HEK293 (cell line): ENCODE measurements at regions not wholly inside any gene's neighbourhood (a gene's known extent, or its start where the extent isn't known, plus 50 kb on each side); places are given as distances from the start of the nearest gene placed in this dataset.

Experiments used
- CTCF ChIA-PET: fragments of 350-600 bp; formaldehyde crosslinking; extraction: SDS; loops from one replicate; lab custom pipeline; 2021; ENCODE audit warnings: antibody characterized with exemption; lab: Yijun Ruan, JAX
- POLR2A ChIA-PET: fragments of 300-600 bp; formaldehyde crosslinking; extraction: SDS; loops from one replicate; lab custom pipeline; 2020; ENCODE audit warnings: antibody characterized with exemption, inconsistent platforms; lab: Yijun Ruan, JAX
- H3K27ac ChIP-seq: fragments of 200-500 bp; sonication (Bioruptor generic); 2 replicates; pipeline ENCODE4 v1.5.1; 2014; ENCODE audit warnings: low read depth, low read length, control low read depth, inconsistent platforms; ENCODE audit errors: extremely low read depth
- H3K36me3 ChIP-seq, 2 experiments: fragments of 200-500 bp in 1 of 2; sonication (Bioruptor generic) in 1 of 2; 1 replicate in 1 of 2; 2 replicates in 1 of 2; pipeline ENCODE4 v1.5.1; 2014 to 2017; ENCODE audit warnings: inconsistent platforms in 2 of 2, low read length in 2 of 2; ENCODE audit not compliant: control insufficient read depth in 2 of 2, insufficient read depth in 1 of 2
- H3K4me1 ChIP-seq: fragments of 200-500 bp; sonication (Bioruptor generic); 2 replicates; pipeline ENCODE4 v1.5.1; 2014; ENCODE audit warnings: mild to moderate bottlenecking, low read length, inconsistent platforms; ENCODE audit not compliant: control insufficient read depth, insufficient read depth
- H3K4me3 ChIP-seq: 2 replicates; pipeline ENCODE4 v1.5.1; 2011; ENCODE audit warnings: low read depth, mild to moderate bottlenecking, control low read depth, low read length, moderate library complexity
- H3K9me3 ChIP-seq: fragments of 200-500 bp; sonication (Bioruptor generic); 2 replicates; pipeline ENCODE4 v1.5.1; 2014; ENCODE audit warnings: low read depth, low read length, inconsistent platforms; ENCODE audit not compliant: control insufficient read depth, insufficient read depth
- BCL11B ChIP-seq: fragments of 450-650 bp; formaldehyde crosslinking; IDR thresholded peaks from 2 replicates; pipeline ENCODE4 v1.5.1; 2016; ENCODE audit warnings: low read depth, missing biosample characterization, missing genetic modification characterization
- GFI1B ChIP-seq: fragments of 450-650 bp; formaldehyde crosslinking; IDR thresholded peaks from 2 replicates; pipeline ENCODE4 v1.5.1; 2016; ENCODE audit warnings: missing biosample characterization, missing genetic modification characterization
- PRDM2 ChIP-seq: fragments of 450-650 bp; formaldehyde crosslinking; IDR thresholded peaks from 2 replicates; pipeline ENCODE4 v1.5.1; 2016; ENCODE audit warnings: missing biosample characterization, missing genetic modification characterization, borderline replicate concordance
- PRDM6 ChIP-seq: fragments of 450-650 bp; formaldehyde crosslinking; IDR thresholded peaks from 2 replicates; pipeline ENCODE4 v1.5.1; 2017; ENCODE audit warnings: missing biosample characterization, missing genetic modification characterization
- RBAK ChIP-seq: fragments of 450-650 bp; formaldehyde crosslinking; IDR thresholded peaks from 2 replicates; pipeline ENCODE4 v1.5.1; 2016; ENCODE audit warnings: missing biosample characterization, missing genetic modification characterization
- WT1 ChIP-seq: fragments of 450-650 bp; formaldehyde crosslinking; IDR thresholded peaks from 2 replicates; pipeline ENCODE4 v1.5.1; 2016; ENCODE audit warnings: missing biosample characterization, missing genetic modification characterization
- ZBTB20 ChIP-seq: fragments of 450-650 bp; formaldehyde crosslinking; IDR thresholded peaks from 2 replicates; pipeline ENCODE4 v1.5.1; 2016; ENCODE audit warnings: missing biosample characterization, missing genetic modification characterization
- ZNF221 ChIP-seq: fragments of 450-650 bp; formaldehyde crosslinking; IDR thresholded peaks from 2 replicates; pipeline ENCODE4 v1.5.1; 2017; ENCODE audit warnings: missing biosample characterization, missing genetic modification characterization, borderline replicate concordance
- ZNF24 ChIP-seq: fragments of 450-650 bp; formaldehyde crosslinking; IDR thresholded peaks from 2 replicates; pipeline ENCODE4 v1.5.1; 2016; ENCODE audit warnings: missing biosample characterization, missing genetic modification characterization
- ZNF26 ChIP-seq: fragments of 450-650 bp; formaldehyde crosslinking; IDR thresholded peaks from 2 replicates; pipeline ENCODE4 v1.5.1; 2016; ENCODE audit warnings: missing biosample characterization, missing genetic modification characterization
- ZNF311 ChIP-seq: fragments of 450-650 bp; formaldehyde crosslinking; IDR thresholded peaks from 2 replicates; pipeline ENCODE4 v1.5.1; 2017; ENCODE audit warnings: missing biosample characterization, missing genetic modification characterization, borderline replicate concordance
- ZNF341 ChIP-seq: fragments of 450-650 bp; formaldehyde crosslinking; IDR thresholded peaks from 2 replicates; pipeline ENCODE4; 2016; ENCODE audit warnings: low read depth, missing biosample characterization, missing genetic modification characterization
- ZNF354C ChIP-seq: fragments of 450-650 bp; formaldehyde crosslinking; IDR thresholded peaks from 2 replicates; pipeline ENCODE4 v1.5.1; 2016; ENCODE audit warnings: missing biosample characterization, missing genetic modification characterization, low read depth, borderline replicate concordance
- ZNF449 ChIP-seq: fragments of 450-650 bp; formaldehyde crosslinking; IDR thresholded peaks from 2 replicates; pipeline ENCODE4 v1.5.1; 2017; ENCODE audit warnings: missing biosample characterization, mild to moderate bottlenecking, missing genetic modification characterization, moderate library complexity
- ZNF473 ChIP-seq: fragments of 450-650 bp; formaldehyde crosslinking; IDR thresholded peaks from 2 replicates; pipeline ENCODE4 v1.5.1; 2017; ENCODE audit warnings: missing biosample characterization, missing genetic modification characterization
- ZNF514 ChIP-seq: fragments of 450-650 bp; formaldehyde crosslinking; IDR thresholded peaks from 2 replicates; pipeline ENCODE4 v1.5.1; 2016; ENCODE audit warnings: missing biosample characterization, missing genetic modification characterization
- ZNF521 ChIP-seq: fragments of 450-650 bp; formaldehyde crosslinking; IDR thresholded peaks from 2 replicates; pipeline ENCODE4 v1.5.1; 2017; ENCODE audit warnings: missing biosample characterization, mild to moderate bottlenecking, missing genetic modification characterization
- ZNF530 ChIP-seq: fragments of 450-650 bp; formaldehyde crosslinking; IDR thresholded peaks from 2 replicates; pipeline ENCODE4 v1.5.1; 2016; ENCODE audit warnings: low read depth, missing biosample characterization, missing genetic modification characterization
- ZNF596 ChIP-seq: fragments of 450-650 bp; IDR thresholded peaks from 2 replicates; pipeline ENCODE4 v1.5.0; 2018; ENCODE audit warnings: missing biosample characterization, mild to moderate bottlenecking, missing genetic modification characterization, moderate library complexity
- ZNF658 ChIP-seq: fragments of 450-650 bp; formaldehyde crosslinking; IDR thresholded peaks from 2 replicates; pipeline ENCODE4; 2016; ENCODE audit warnings: missing biosample characterization, missing genetic modification characterization
- ZNF704 ChIP-seq: fragments of 450-650 bp; formaldehyde crosslinking; IDR thresholded peaks from 2 replicates; pipeline ENCODE4 v1.5.1; 2016; ENCODE audit warnings: missing biosample characterization, missing genetic modification characterization
- ZSCAN30 ChIP-seq: fragments of 450-650 bp; IDR thresholded peaks from 2 replicates; pipeline ENCODE4 v1.5.1; 2018; ENCODE audit warnings: missing biosample characterization, mild to moderate bottlenecking, missing genetic modification characterization, moderate library complexity

- Histone ChIP-seq H3K4me1 (no peaks in the 10 kb centered on the region), H3K4me3 (no peak overlapping the region), H3K9me3 (no peaks in the 10 kb centered on the region), H3K27ac (no peak overlapping the region), H3K36me3 (no peaks in the 10 kb centered on the region)
- ChIA-PET POLR2A (no interaction called here), CTCF (no interaction called here)
- TF ChIP-seq ZNF24 (tag by site-specific recombination) (no peak), ZNF26 (no peak), PRDM2 (tag by site-specific recombination) (no peak), ZNF596 (tag by site-specific recombination) (no peak), RBAK (tag by site-specific recombination) (no peak), ZNF311 (tag by site-specific recombination) (no peak), ZNF449 (tag by site-specific recombination) (no peak), ZBTB20 (no peak), ZNF704 (no peak), BCL11B (tag by site-specific recombination) (no peak), GFI1B (tag by site-specific recombination) (no peak)
Measured at GRCh38 chr4:97404876-97405523, 738.3 kb downstream of the STPG2 start.

- no peak overlapping the region for H3K27ac ChIP-seq
- H3K9me3 ChIP-seq: no peaks in the 10 kb centered on the region
- no peak overlapping the region for H3K4me3 ChIP-seq
- ChIA-PET CTCF (interaction anchor here (0.7 kb wide), 1 partner anchor 1089 kb away, joined by 3 read pairs; no protein-coding TSS in a partner anchor), POLR2A (no interaction called here)
- H3K4me1 ChIP-seq: no peaks in the 10 kb centered on the region
- H3K36me3 ChIP-seq: no peaks in the 10 kb centered on the region
- TF ChIP-seq ZNF341 (tag by site-specific recombination): no peak
- TF ChIP-seq ZNF658 (tag by site-specific recombination): no peak
- no peak for TF ChIP-seq ZNF521
- no peak for TF ChIP-seq ZNF473 (tag by site-specific recombination)
- no peak for TF ChIP-seq ZSCAN30 (tag by site-specific recombination)
- TF ChIP-seq WT1 (tag by site-specific recombination): no peak
- TF ChIP-seq ZNF354C: no peak
- TF ChIP-seq PRDM6 (tag by site-specific recombination): no peak
- TF ChIP-seq ZNF514: no peak
- no peak for TF ChIP-seq ZNF530 (tag by site-specific recombination)
- no peak for TF ChIP-seq ZNF221 (tag by site-specific recombination)
Measured at GRCh38 chr4:97411356-97411755, 731.9 kb downstream of the STPG2 start.
